ENCODE measurements at regions not wholly inside any gene's neighbourhood (a gene's known extent, or its start where the extent isn't known, plus 50 kb on each side); places are given as distances from the start of the nearest gene placed in this dataset.

DNA sequence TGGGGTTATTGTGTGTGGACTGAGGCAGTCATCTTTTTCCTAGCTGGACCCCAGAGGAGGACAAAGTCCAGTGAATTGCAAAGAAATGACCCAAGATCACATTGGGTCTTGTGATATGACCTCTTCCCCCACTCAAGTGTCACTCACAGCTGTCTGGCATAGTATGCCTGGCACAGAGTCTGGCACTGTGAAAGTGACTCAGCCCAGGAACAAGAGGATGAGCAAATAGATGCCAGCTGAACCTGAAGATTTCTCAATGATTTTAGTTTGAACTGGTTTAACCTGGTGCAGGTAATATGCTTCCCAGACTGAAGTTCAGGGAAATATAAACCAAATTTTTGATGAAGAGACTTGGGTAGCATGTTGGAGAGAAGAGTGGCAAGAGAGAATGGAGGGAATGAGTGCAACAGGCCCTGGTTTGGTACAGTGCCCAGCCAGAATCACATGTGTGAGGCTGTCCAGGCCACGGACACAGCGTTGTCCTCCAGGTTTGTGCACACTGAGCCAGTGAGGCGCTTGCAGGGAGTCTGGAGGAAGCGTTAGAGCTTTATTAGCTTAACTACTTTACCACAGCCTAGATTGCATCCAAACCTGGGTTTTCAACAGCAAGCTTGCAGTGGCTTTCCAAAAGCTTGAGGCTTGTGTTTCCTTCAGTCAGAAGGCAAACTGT lies 332.9 kb downstream of the NUAK1 start:
- no peak for DNase-seq (ENCODE audit: low spot score)

DNA sequence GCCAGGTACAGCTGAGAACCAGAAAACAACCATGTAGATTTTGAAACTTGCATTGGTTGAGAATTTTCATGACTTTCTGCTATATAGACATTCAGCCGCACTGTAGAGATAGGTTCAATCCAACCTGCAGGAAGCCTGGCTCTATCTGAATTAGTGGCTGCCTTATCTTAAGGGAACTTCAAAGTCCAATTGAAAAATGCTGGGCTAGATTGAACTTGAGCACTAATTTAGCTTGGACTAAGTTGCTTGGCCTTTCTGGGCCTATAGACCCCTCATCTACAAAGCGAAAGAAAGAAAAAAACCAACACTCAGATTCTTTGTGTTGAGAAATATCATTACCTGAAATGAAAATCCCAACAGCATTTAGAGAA lies 332.4 kb downstream of the NUAK1 start:
- DNase-seq (ENCODE audit: low spot score): no peak

- DNase-seq (ENCODE audit: low spot score): no peak
Observed at GRCh38 chr12:105812366-105812765, 326.4 kb downstream of the NUAK1 start.

GRCh38 chr12:105813201-105813600 lies 325.6 kb downstream of the NUAK1 start:
- no peak for DNase-seq (ENCODE audit: low spot score)

DNA sequence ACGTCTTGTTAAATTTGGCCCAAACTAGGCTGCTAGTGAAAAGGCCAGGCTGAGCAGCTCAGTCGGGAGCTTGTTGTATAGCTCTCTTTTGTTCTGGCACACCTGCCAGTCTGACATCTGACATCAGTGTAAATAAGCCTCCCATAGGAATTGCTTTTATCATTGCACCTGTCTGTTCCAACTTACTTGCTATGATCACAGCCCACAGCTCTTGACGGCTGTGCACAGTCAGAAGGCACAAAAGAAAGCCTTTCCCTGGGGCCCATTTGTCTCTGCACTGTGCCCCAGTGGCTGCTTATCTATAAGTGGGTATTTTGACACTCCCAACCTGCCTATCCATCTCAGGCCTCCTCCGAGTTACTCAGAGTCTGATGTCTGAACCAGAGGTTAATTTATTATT lies 324.5 kb downstream of the NUAK1 start:
- DNase-seq (ENCODE audit: low spot score): no peak

GRCh38 chr12:105819549-105819948 lies 319.2 kb downstream of the NUAK1 start:
- DNase-seq (ENCODE audit: low spot score): no peak

GRCh38 chr12:105820429-105821125 lies 318.2 kb downstream of the NUAK1 start:
- peak; percentile 78 for DNase-seq (ENCODE audit: low spot score)

DNA sequence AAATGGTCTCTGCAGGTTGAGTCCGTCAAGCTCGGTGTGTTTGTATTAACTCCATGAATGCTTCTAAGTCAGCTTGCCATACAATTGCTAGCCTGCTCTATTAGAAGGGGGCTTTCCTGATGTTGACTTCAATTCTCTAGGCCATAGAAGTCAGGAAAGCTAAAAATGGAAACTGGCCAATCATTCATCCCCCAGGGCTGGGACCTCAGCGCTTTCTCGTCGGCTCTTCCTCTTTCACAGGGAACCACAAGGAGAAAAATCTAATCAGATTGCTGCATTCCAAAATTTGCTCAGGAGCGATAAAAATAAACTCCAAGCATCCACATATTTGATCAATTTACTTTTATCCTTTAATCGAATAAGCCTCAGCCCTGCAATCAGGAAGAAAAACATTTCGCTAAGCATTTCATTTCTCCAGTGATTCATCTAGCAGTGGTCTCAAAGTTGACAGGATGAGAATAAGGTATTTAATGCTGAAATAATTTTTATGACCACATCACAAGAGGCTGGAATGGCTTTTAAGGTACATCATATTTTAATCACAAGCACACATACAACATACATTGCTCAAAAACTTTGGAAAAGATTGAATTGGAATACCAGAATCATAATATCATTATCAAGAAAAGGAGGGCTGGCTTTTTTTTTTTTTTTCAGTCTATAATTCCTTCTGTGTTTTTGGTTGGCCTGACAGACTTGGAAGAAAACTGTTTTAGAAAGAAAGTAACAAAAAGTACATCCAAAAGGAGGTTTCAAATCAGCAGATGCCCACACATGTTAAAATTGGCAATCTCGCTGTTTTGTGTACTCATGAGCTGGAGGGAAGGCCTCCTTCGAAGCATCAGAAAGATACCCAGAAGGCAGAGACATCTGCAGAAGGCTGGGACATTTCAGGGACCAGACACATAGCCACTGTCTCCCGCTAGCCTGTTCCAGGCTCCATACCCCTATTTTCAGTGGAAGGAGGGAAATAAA lies 316.3 kb downstream of the NUAK1 start:
- DNase-seq (ENCODE audit: low spot score): no peak

- no peak for DNase-seq (ENCODE audit: low spot score)
Observed at GRCh38 chr12:105823810-105824209, 314.9 kb downstream of the NUAK1 start.

DNA sequence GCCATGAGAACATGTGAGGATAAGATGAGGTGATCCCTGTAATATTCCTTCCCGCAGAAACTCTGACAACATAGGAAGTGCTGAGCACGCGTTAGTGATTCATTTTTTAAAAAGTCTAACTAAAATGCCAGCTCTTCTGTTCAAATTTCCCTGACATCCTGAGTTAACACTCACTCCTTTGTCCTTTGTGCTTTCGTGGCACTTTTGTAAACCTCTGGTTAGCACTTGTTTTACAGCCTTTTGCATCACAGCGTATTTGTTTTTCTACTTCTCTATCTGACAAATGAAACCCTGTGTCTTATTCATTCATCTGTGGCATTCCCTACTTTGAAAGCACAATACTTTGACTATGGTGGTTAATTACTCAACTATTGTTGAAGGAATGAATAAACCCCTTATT lies 313.6 kb downstream of the NUAK1 start:
- no peak for DNase-seq (ENCODE audit: low spot score)

DNA sequence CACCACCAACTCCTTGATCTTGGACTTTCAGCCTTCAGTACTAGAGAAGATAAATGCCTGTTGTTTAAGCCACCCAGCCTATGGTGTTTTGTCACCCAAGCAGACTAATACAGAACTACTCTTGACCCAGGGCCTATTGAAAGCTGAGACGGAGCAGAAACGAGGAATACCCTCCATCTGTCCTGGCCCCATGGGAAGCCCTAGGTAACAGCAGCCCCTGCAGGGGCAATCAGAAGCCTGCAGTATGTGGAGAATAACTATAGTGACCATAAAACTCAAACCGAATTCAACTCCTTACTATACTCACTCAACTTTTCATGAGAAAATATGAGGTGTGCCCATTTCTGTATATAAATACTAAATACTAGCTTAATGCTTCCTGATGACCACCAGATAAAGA lies 307.4 kb downstream of the NUAK1 start:
- DNase-seq (ENCODE audit: low spot score): no peak

GRCh38 chr12:105832021-105832420 lies 306.7 kb downstream of the NUAK1 start:
- no peak for DNase-seq (ENCODE audit: low spot score)

DNA sequence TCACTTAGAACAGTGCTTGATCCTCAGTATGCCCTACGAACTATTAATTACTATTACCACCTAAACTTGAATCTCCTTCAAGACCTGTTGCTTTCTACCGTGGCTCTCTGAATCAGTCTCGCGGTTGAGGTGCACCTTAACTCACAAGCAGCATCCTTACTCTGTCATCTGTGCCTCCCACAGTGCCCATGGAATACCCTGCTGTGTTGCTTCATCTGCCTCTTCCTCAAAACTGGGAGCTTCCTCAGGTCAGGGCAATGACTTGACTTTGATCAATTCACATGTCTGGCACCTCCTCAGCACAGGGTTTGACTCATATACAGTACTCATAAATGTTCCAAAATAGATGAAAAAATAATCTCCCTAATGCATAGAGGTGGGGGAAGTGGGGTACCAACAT lies 305.9 kb downstream of the NUAK1 start:
- no peak for DNase-seq (ENCODE audit: low spot score)

GRCh38 chr12:105834496-105834895 lies 304.3 kb downstream of the NUAK1 start:
- DNase-seq (ENCODE audit: low spot score): no peak

GRCh38 chr12:105835580-105836241 lies 303.0 kb downstream of the NUAK1 start:
- no peak for DNase-seq (ENCODE audit: low spot score)

GRCh38 chr12:105836242-105836622 lies 302.5 kb downstream of the NUAK1 start:
- DNase-seq (ENCODE audit: low spot score): no peak

GRCh38 chr12:105839629-105840127 lies 299.1 kb downstream of the NUAK1 start:
- no peak for DNase-seq (ENCODE audit: low spot score)

DNA sequence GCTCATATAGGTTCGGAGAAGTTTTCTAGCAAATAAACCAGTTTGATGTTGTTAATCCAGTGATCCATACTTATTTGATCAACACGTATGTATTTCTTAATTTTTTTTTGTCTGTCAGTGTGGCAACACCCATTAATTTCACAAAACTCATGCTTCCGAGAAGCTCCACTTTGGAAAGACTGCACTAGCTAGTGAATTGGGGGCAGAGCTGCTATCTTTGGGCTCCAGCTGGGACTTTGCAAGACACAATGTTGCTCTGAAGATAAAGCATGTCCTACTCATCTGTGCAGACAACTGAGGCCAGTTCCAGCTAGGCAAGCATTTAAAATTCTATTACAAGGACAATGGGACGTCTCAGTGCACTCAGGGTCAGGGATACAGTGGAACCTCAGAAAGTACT lies 298.4 kb downstream of the NUAK1 start:
- no peak for DNase-seq (ENCODE audit: low spot score)

GRCh38 chr12:105841840-105842239 lies 296.9 kb downstream of the NUAK1 start:
- DNase-seq (ENCODE audit: low spot score): no peak

DNA sequence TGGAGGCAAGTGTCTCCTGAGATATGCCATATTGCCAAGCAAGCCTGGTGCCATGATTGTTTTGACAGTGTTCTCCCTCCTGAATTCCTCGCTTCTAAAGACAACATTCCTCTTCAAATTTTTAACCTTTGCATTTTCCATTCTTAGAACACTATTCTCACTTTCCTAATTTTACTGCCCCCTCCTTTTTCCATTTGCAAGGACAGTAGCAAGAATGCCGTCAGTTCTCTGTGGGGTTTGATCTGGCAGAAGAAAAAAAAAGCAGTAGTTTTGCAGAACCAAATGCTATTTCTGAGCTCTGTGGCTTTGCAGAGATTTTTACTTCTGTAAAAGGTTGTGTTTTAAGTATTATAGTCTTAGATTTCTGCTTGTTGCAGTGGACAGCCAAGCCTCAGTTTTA lies 295.2 kb downstream of the NUAK1 start:
- no peak for DNase-seq (ENCODE audit: low spot score)

DNA sequence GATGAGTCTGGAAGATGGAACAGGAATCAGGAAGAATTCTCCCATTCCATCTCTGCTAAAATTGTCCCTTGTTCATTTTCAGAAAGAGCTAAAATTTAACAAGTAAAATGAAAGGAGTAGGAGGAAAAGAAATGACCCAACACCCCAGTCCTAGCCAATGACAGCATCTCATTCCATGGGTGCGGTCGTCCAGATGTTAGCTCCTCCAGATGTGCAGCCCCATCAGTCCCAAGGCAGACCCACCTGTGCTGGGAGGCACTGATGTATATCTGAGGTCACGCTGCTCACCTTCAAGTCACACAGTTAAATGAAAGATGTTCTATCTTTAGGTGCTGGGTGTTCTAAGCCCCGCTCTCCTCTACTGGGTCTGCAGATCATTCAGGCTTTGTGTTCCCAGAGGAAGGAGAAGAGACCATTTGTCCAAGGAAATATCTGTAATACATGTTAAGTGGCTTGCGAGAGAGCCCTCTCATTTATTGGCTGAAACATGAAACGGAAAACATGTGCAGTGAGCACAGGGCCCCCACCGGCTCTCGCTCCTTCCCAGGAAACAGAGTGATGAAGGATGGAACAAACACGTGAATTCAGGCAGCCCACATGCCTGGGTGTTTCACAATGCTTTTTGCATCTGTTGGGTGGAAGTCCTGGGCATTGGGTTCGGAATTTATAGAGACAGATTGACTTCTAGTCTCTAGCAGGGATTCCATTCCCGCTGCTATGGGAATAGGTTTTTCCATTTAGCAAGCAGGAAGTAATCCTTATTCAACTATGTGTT lies 294.6 kb downstream of the NUAK1 start:
- DNase-seq (ENCODE audit: low spot score): peak; percentile 69
